Body of pancreas (tissue), 4 donors: ENCODE measurements at regions not wholly inside any gene's neighbourhood (a gene's known extent, or its start where the extent isn't known, plus 50 kb on each side); places are given as distances from the start of the nearest gene placed in this dataset.

Experiments used
- ATAC-seq: fragments of 150-250 bp; one replicate; pipeline ENCODE4 v1.9.1; 2016
- DNase-seq, 4 donors: peaks; one replicate each; pipeline ENCODE4 v3.0.0-alpha.2; 2019
- H3K27ac ChIP-seq, 4 donors: fragments of 200-600 bp; sonication (generic); 1 replicate in 3 of 4; 2 replicates in 1 of 4; pipeline versions ENCODE4 v1.5.1 to v1.6.1; 2016 to 2019; ENCODE audit warnings: mild to moderate bottlenecking in 1 of 4, mixed read lengths in 1 of 4, moderate library complexity in 1 of 4
- H3K27me3 ChIP-seq, 2 donors: fragments of 200-600 bp; sonication (generic); one replicate each; pipeline ENCODE4 v1.6.0; 2016; ENCODE audit warnings: mild to moderate bottlenecking in 1 of 2
- H3K36me3 ChIP-seq, 2 donors: fragments of 200-600 bp; sonication (generic); replicated peaks in 1 of 2; 2 replicates each; pipeline ENCODE4 v1.5.1; 2016; ENCODE audit warnings: low read depth in 2 of 2; ENCODE audit not compliant: insufficient read depth in 1 of 2
- H3K4me1 ChIP-seq: fragments of 200-600 bp; sonication (generic); one replicate; pipeline ENCODE4 v1.6.0; 2016
- H3K4me3 ChIP-seq, 2 donors: fragments of 200-600 bp; sonication (generic); 1 replicate in 1 of 2; 2 replicates in 1 of 2; pipeline ENCODE4 v1.5.1; 2016 to 2019
- H3K9me3 ChIP-seq, 3 donors: fragments of 200-600 bp; sonication (generic); 1 replicate in 2 of 3; 2 replicates in 1 of 3; pipeline ENCODE4 v1.5.1; 2016
- POLR2A ChIP-seq, 3 donors: fragments of 450-650 bp; IDR thresholded peaks; one replicate each; pipeline ENCODE4 v1.6.1; 2016; ENCODE audit warnings: antibody characterized with exemption in 3 of 3, mild to moderate bottlenecking in 2 of 3
- WGBS, 2 donors: methylation state at CpG; one replicate each; pipeline ENCODE4 v1.1.5; 2017; 5-methylcytosine and 5-hydroxymethylcytosine counted together
- intact Hi-C: fragments of 100-400 bp; cut with DNase I; formaldehyde crosslinking; loops from one replicate; pipeline ENCODE4 v1.15.1; 2023
- TF ChIP-seq, protein P1 (sequence below), 7 experiments: fragments of 450-650 bp in 4 of 7; fragments of 200-600 bp in 3 of 7; sonication (generic) in 3 of 7; IDR thresholded peaks; one replicate each; pipeline ENCODE4 v1.5.1; 2016 to 2019; ENCODE audit warnings: antibody characterized with exemption in 7 of 7

DNA sequence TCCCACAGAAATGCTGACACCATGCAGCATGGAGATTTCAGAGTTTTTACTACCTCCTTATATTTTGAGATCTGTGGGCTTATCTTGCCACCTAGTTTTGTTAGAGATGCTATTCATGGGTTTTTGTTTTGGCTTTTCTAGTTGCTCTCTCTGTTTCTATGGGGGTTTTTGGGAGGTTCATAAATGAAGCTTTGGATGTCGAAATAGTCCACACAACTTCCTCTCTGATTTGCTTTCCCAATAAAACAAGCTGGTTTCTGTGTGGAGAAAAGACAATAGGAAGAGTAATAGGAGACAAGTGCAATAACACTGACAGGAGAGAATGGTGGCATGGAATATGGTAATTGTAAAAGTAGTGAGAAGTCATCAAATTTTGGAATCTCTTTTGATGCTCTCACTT is 106.8 kb upstream of the GPR149 start:
- intact Hi-C loops, result no loop called here
- Histone ChIP-seq H3K9me3 (no peaks in the 10 kb centered on the region), H3K36me3 (no peaks in the 10 kb centered on the region), H3K27me3 (no peaks in the 10 kb centered on the region), H3K27ac (no peak overlapping the region), H3K4me1 (no peaks in the 10 kb centered on the region), H3K4me3 (no peak overlapping the region)
- no peak for ATAC-seq
- no peak for DNase-seq
- TF ChIP-seq, protein P1, sequence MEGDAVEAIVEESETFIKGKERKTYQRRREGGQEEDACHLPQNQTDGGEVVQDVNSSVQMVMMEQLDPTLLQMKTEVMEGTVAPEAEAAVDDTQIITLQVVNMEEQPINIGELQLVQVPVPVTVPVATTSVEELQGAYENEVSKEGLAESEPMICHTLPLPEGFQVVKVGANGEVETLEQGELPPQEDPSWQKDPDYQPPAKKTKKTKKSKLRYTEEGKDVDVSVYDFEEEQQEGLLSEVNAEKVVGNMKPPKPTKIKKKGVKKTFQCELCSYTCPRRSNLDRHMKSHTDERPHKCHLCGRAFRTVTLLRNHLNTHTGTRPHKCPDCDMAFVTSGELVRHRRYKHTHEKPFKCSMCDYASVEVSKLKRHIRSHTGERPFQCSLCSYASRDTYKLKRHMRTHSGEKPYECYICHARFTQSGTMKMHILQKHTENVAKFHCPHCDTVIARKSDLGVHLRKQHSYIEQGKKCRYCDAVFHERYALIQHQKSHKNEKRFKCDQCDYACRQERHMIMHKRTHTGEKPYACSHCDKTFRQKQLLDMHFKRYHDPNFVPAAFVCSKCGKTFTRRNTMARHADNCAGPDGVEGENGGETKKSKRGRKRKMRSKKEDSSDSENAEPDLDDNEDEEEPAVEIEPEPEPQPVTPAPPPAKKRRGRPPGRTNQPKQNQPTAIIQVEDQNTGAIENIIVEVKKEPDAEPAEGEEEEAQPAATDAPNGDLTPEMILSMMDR (IDR thresholded peaks at IDR 0.05), result no peak
- no peak for TF ChIP-seq POLR2A (IDR thresholded peaks at IDR 0.05)
- 62 to 79% methylated on average over 1 of the region's 1 CpG for WGBS, 2 donors

DNA sequence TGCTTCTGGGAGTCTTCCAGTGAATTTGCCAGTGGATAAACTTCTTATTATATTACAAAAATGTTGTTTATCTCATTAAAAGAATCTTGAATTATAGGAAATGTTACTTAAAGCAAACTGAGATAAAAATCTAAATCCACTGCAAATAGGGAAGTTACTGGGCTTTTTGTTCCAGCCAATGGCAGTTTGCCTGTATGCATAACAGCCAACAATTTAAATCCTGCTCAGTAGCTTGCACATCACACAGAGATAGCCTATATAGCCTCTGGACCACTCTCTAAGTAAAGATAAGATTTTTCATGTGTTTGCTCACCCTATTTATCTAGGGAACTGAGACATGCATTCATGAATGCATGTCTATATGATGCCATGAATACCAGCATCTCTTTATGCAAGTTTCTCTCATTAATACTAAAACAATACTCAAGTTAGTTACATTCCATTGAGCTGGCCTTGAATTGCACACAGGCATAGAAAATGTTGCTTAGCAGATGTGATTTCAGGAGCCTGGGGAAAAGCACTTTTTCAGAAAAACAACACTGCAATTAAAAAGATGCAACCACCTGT is 92.1 kb upstream of the GPR149 start:
- Histone ChIP-seq H3K27ac (no peak overlapping the region), H3K4me1 (no peaks in the 10 kb centered on the region), H3K4me3 (no peak overlapping the region), H3K9me3 (no peaks in the 10 kb centered on the region), H3K27me3 (no peaks in the 10 kb centered on the region), H3K36me3 (no peaks in the 10 kb centered on the region)
- intact Hi-C loops, result no loop called here
- no peak for DNase-seq
- no peak for ATAC-seq
- TF ChIP-seq POLR2A (IDR thresholded peaks at IDR 0.05), result no peak
- TF ChIP-seq, protein P1 (IDR thresholded peaks at IDR 0.05), result no peak

DNA sequence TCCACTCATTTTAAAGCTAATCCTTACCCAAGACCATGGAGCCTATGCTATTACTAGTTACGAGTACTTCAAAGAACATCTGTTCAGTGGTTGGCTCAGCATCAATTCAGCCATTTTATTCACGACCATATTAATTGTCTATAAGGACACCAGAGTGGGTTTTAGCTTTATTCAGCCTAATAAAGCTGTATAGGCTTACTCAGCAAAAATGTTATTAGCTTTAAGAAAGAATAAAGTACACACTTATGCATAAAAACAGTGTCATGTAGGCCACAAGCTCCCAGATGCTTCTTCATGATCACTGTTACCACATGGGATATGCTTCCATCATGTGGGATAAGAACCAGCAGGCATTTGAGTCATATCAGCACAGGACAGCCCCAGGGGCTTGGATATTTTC is 87.4 kb upstream of the GPR149 start:
- Histone ChIP-seq H3K9me3 (no peaks in the 10 kb centered on the region), H3K27me3 (no peaks in the 10 kb centered on the region), H3K36me3 (no peaks in the 10 kb centered on the region), H3K27ac (no peak overlapping the region), H3K4me3 (no peak overlapping the region), H3K4me1 (no peaks in the 10 kb centered on the region)
- WGBS, 2 donors, result 38 to 59% methylated on average over 2 of the region's 2 CpGs
- intact Hi-C loops, result no loop called here
- DNase-seq (no peak), ATAC-seq (no peak)
- TF ChIP-seq POLR2A (IDR thresholded peaks at IDR 0.05), result no peak
- TF ChIP-seq, protein P1 (IDR thresholded peaks at IDR 0.05), result no peak

DNA sequence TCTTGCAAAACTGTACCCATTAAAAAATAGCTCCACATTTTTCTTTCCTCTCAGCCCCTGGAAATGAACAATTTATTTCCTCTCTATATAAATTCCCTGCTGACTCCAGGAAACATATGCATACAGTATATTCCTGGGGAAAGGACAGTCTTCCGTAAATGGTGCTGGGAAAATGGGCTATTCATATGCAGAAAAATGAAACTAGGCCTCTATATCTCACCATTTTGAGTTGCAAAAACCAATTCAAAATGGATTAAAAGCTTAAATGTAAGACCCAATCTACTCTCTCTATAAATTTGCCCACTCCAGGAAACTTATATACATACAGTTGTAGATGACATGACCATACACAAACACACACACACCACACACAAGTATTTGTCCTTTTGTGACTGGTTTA is 85.9 kb upstream of the GPR149 start:
- no peak overlapping the region for H3K4me3 ChIP-seq
- no peak overlapping the region for H3K27ac ChIP-seq
- H3K4me1 ChIP-seq, result no peaks in the 10 kb centered on the region
- no peaks in the 10 kb centered on the region for H3K9me3 ChIP-seq
- 58 to 70% methylated on average over 1 of the region's 1 CpG for WGBS, 2 donors
- no peaks in the 10 kb centered on the region for H3K36me3 ChIP-seq
- ATAC-seq (no peak), DNase-seq (no peak)
- intact Hi-C loops, result no loop called here
- no peaks in the 10 kb centered on the region for H3K27me3 ChIP-seq
- TF ChIP-seq, protein P1 (IDR thresholded peaks at IDR 0.05), result no peak
- TF ChIP-seq POLR2A (IDR thresholded peaks at IDR 0.05), result no peak

DNA sequence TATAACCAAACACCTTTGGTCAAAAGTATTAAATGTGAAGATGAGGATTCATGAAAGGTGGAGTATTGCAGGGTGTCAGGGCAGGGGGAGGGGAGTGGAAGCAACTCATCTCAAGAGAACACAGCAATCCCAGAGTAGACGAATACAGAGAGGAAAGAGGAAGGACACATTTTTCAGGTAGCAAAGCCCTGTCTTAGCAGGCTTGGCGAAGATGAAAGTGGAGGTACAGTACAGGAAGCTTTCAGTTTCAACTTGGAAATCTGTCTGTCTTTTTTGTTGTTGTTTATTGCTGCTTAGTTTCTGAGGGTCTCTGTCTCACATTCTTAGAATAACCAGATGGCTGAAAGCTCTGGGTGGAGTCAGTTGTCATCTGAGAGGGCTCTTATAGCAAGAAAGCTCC is 80.8 kb upstream of the GPR149 start:
- no peaks in the 10 kb centered on the region for H3K36me3 ChIP-seq

More for the DNA sequence above, 80.8 kb upstream of the GPR149 start:
- no peaks in the 10 kb centered on the region for H3K4me1 ChIP-seq
- intact Hi-C loops, result no loop called here
- H3K27ac ChIP-seq, result no peak overlapping the region
- TF ChIP-seq, protein P1 (IDR thresholded peaks at IDR 0.05), result no peak
- TF ChIP-seq POLR2A (IDR thresholded peaks at IDR 0.05), result no peak
- WGBS, 2 donors, result 44 to 49% methylated on average over 2 of the region's 2 CpGs
- DNase-seq (no peak), ATAC-seq (no peak)
- no peaks in the 10 kb centered on the region for H3K9me3 ChIP-seq
- no peak overlapping the region for H3K4me3 ChIP-seq
- H3K27me3 ChIP-seq, result no peaks in the 10 kb centered on the region
